ENCODE measurements at regions not wholly inside any gene's neighbourhood (a gene's known extent, or its start where the extent isn't known, plus 50 kb on each side); places are given as distances from the start of the nearest gene placed in this dataset.
"Not testable (repeated sequence)": the region's sequence is repeated elsewhere in the genome, so short reads cannot be mapped to it uniquely, and the experiment has no call there.

DNA sequence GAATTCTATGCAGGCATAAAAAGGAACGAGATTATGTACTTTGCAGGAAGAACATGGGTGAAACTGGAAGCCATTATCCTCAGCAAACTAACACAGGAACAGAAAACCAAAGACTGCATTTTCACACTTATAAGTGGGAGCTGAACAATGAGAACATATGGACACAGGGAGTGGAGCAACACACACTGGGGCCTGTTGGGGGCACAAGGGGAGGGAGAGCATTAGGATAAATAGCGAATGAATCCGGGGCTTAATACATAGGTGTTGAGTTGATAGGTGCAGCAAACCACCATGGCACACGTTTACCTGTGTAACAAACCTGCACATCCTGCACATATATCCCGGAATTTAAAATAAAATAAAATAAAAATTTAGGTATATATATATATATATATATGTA, 80.2 kb upstream of the ZFP42 start:
- DNase-seq (ENCODE audit: low spot score), result not testable (repeated sequence)

DNA sequence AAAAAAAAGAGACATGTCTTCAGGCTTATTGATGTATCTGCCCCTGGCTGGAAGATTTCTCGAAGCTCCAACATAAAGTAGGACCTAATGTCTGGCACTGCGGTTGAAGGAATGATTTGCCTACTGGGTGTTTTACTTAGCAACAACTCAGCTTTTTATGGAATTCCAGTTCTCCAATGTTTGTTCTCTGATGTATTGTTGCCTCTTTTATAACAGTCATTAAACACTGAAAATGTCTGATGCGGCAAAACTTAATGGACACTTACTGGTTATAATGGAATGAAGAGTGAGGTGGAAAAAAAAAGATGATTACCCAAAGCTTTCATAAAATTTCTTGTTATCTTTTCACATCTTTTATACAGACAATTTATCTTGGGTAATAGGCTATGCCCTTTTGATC, 75.6 kb upstream of the ZFP42 start:
- no peak for DNase-seq (ENCODE audit: low spot score)

DNA sequence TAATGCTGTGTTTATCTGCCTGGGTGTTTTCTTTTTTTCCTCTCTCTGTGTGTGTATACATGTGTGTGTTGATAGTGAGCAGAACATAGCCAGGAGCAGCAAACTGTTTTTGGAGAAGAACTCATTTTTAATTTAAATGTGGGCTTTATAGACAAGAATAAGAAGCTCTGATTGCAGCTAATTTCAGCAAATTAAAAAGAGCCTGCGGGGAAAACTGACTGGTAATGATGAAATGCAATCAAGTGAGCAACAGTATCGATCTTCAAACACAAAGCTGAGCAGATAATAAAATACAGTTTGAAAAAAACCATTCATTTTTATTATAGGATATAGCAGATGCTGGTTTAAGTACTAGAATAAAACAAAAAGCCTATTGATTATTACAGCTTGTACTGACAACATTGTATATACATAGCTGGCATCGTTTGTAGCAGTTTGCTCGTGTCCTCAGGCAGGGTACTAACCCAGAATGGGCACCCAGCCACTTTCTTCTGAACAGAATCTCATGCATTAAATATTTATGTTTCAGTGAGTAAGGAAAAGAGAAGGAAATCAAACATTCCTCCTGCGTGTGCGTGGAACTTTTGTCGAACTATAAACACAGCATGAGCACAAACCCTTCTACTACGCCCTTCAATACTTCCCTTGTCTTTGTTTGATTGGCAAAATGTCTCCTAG, 73.5 kb upstream of the ZFP42 start:
- no peak for DNase-seq (ENCODE audit: low spot score)

DNA sequence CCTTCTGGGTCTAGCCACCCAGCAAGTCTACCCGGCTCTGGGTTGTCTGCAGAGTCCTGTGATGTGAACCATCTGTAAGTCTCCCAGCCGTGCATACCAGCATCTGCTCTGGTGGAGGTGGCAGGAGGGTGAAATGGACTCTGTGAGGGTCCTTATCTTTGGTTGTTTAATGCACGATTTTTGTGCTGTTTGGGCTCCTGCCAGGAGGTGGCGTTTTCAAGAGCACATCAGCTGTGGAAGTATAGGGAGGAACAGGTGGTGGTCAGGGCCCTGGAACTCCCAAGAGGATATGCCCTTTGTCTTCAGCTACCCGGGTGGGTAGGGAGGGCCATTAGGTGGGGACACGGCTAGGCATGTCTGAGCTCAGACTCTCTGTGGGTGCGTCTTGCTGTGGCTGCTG, 66.5 kb upstream of the ZFP42 start:
- no peak for DNase-seq (ENCODE audit: low spot score)

DNA sequence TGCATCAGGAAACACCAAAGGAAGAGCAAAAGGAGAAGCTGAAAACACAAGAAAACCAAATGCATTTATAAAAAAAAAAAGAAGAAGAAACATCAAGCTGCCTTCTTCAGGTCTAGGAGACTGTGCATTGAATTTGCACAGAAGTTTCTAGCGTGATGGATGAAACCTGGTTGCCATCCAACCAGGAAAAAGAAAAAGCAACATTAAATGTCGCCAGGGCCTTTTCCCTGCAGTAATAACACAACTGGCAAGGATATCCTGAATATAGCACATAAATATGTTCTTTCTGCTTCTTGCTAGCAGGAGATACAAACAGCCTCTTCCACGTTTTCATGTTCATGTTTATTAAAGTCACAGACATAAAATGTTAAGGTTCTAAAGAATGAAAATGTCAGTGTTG, 60.8 kb upstream of the ZFP42 start:
- DNase-seq (ENCODE audit: low spot score), result no peak

DNA sequence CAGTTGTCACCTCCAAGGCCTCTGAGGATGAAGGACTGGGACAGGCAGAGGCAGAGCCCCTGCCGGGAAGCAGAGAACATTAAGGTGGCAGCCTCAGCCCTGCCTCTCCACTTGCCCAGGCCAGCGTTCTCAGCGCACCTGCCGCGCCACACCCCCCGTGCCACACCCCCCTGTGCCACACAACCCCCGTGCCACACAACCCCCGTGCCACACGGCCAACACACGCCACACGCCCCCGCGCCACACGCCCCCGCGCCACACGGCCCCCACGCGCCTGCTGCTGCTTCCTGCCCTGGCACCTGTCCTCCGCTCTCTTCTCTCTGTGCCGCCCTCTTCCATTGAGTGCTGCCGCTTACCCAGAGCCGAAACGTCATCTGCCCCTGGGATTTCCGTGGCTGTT, 58.0 kb upstream of the ZFP42 start:
- DNase-seq (ENCODE audit: low spot score), result no peak

DNA sequence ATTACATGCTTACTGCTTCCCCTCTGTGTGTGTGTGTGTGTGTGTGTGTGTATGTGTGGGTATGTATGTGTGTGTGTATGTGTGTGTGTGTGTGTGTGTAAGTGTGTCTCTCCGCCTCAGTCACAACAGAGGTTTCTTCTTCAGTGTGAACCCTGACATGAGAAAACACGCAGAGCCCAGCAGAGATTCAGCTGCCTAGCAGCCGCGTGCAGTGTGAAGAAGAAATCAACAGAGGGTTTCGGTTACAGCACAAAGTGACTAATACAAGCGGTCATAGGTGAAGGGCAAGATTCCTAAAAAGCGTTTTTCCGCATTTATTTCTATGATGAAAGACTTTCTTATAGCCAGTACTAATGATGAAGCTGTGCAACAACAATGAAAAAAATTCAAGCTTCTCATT, 55.3 kb upstream of the ZFP42 start:
- DNase-seq (ENCODE audit: low spot score), result no peak

DNA sequence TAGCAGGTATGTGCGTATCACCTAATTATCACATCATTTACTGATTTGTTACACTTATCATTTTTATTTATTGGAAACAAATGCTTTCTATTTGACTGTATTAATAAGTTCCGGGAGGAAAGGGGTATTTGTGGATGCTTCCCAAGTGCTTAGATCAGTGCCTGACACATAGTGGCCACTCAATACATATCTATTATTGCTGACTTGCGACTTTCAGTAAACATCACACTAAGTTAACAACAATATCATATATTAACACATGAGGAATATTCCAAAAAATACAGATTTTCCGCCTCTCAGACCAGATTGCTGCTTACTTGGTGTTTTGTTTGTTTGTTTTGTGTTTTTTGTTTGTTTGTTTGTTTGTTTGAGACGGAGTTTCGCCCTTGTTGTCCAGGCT, 52.6 kb upstream of the ZFP42 start:
- no peak for DNase-seq (ENCODE audit: low spot score)

DNA sequence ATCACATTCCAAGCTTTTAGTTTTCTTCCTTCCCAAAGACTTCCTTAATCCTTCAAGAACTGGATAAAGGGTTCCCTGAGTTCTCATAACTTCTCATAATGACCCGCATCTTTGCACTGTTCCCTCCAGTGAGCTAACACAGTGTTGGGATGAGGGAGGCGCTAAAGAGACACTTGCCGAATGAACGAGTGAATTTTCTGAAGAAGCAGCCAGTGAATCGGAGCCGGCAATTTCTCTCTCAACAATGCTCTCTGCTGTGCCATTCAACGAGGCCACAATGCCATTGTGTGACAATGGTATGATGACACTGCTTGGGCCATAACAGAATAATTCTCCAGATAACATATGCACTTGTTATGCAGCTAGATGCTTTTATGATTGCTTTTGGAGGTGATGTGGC, 51.4 kb upstream of the ZFP42 start:
- no peak for DNase-seq (ENCODE audit: low spot score)
